B cell (primary cell): ENCODE measurements at regions not wholly inside any gene's neighbourhood (a gene's known extent, or its start where the extent isn't known, plus 50 kb on each side); places are given as distances from the start of the nearest gene placed in this dataset.

Experiments
- CTCF ChIP-seq: fragments of 200-600 bp; IDR thresholded peaks from one replicate; pipeline ENCODE4 v1.8.0; 2022; ENCODE audit warnings: antibody characterized with exemption, mild to moderate bottlenecking
- EZH2 ChIP-seq: IDR thresholded peaks from 2 replicates; pipeline ENCODE4 v1.6.1; 2012; ENCODE audit warnings: borderline replicate concordance, low read depth, mild to moderate bottlenecking, moderate library complexity, low read length; ENCODE audit not compliant: insufficient read depth, poor library complexity, severe bottlenecking

GRCh38 chr9:134267881-134268724, 58.2 kb upstream of the RXRA start:
- TF ChIP-seq CTCF: no peak
- no peak for TF ChIP-seq EZH2
